ENCODE measurements at regions not wholly inside any gene's neighbourhood (a gene's known extent, or its start where the extent isn't known, plus 50 kb on each side); places are given as distances from the start of the nearest gene placed in this dataset. TPM values are rescaled to one million over a fixed set of nuclear protein-coding genes. Genes with fewer than 3 reads are reported as not detected.

- no peaks in the 10 kb centered on the region for H3K9me3 ChIP-seq
- intact Hi-C loops (cut with DNase I), result loop anchor here (5.0 kb wide), 1 partner anchor 415 kb away; no protein-coding TSS in a partner anchor
- H3K27me3 ChIP-seq, result no peaks in the 10 kb centered on the region
- H3K27ac ChIP-seq, result no peak overlapping the region
- no peaks in the 10 kb centered on the region for H3K36me3 ChIP-seq
- no peak for DNase-seq (ENCODE audit: extremely low spot score in 2 of 2)
- peaks cover 6% of the 10 kb centered on the region for H3K4me1 ChIP-seq
- H3K4me3 ChIP-seq, result no peak overlapping the region
- TF ChIP-seq POLR2A (IDR thresholded peaks at IDR 0.05) (no peak), CTCF (IDR thresholded peaks at IDR 0.05) (peak in 1 of 3 experiments; percentile 43)
Observed at GRCh38 chr2:56132138-56132537, 51.7 kb upstream of the CCDC85A start.

- H3K27me3 ChIP-seq, result no peaks in the 10 kb centered on the region
- DNase-seq (ENCODE audit: extremely low spot score in 2 of 2), result no peak
- H3K9me3 ChIP-seq, result no peaks in the 10 kb centered on the region
- no peak overlapping the region for H3K4me3 ChIP-seq
- no peak overlapping the region for H3K27ac ChIP-seq
- intact Hi-C loops (cut with DNase I), result loop anchor here (5.0 kb wide), 1 partner anchor 416 kb away; no protein-coding TSS in a partner anchor
- H3K36me3 ChIP-seq, result no peaks in the 10 kb centered on the region
- no peaks in the 10 kb centered on the region for H3K4me1 ChIP-seq
- TF ChIP-seq POLR2A (IDR thresholded peaks at IDR 0.05) (no peak), POLR2AphosphoS5 (IDR thresholded peaks at IDR 0.05; ENCODE audit: insufficient read depth in 1 of 2, low read depth in 1 of 2) (no peak), CTCF (IDR thresholded peaks at IDR 0.05) (no peak)
Observed at GRCh38 chr2:56133441-56133840, 50.3 kb upstream of the CCDC85A start.

- DNase-seq (ENCODE audit: extremely low spot score in 2 of 2), result no peak
- intact Hi-C loops (cut with DNase I), result loop anchor here (5.0 kb wide), 1 partner anchor 417 kb away; no protein-coding TSS in a partner anchor
- no peak overlapping the region for H3K27ac ChIP-seq
- H3K9me3 ChIP-seq, result no peaks in the 10 kb centered on the region
- H3K4me3 ChIP-seq, result no peak overlapping the region
- H3K36me3 ChIP-seq, result no peaks in the 10 kb centered on the region
- no peaks in the 10 kb centered on the region for H3K27me3 ChIP-seq
- no peaks in the 10 kb centered on the region for H3K4me1 ChIP-seq
- TF ChIP-seq POLR2AphosphoS5 (IDR thresholded peaks at IDR 0.05; ENCODE audit: insufficient read depth in 1 of 2, low read depth in 1 of 2), result no peak
- no peak for TF ChIP-seq POLR2A (IDR thresholded peaks at IDR 0.05)
- TF ChIP-seq CTCF (IDR thresholded peaks at IDR 0.05), result no peak
Observed at GRCh38 chr2:56133931-56134629, 49.7 kb upstream of the CCDC85A start.

MicroRNA genes in the stretch of these regions (microRNA counts, 767-probe panel; counts per million panel counts)
- microRNA hsa-miR-216a, result 1,506 to 2,341 counts per million in 2 donors
- microRNA hsa-miR-216b, result 2,103 to 3,162 counts per million in 2 donors
- microRNA hsa-miR-217, result 238 to 261 counts per million in 2 donors

Small RNA genes lying in the stretch of these regions (microRNA-seq; reads per million reads assigned to microRNA genes)
- gene MIR216A (ENCODE audit: borderline number of aligned reads, borderline replicate concordance) (not detected), gene MIR216B (ENCODE audit: borderline number of aligned reads, borderline replicate concordance) (1.9 reads per million), gene MIR217 (ENCODE audit: borderline number of aligned reads, borderline replicate concordance) (1.9 reads per million)

Small RNA genes lying in the stretch of these regions (small RNA-seq; reads per million reads assigned to genes)
- gene MIR216A, result not detected
- gene MIR216B, result not detected
- gene MIR217, result not detected
